Astrocyte (in vitro differentiated cells and primary cell): ENCODE measurements at regions not wholly inside any gene's neighbourhood (a gene's known extent, or its start where the extent isn't known, plus 50 kb on each side); places are given as distances from the start of the nearest gene placed in this dataset.

Experiments
- DNase-seq: peaks from one replicate; pipeline ENCODE4 v3.0.0-alpha.2; 2010; ENCODE audit warnings: low read depth
- FAIRE-seq: peaks from 2 replicates; lab custom pipeline; 2011; peaks lifted over from hg19 to GRCh38; lab: Jason Lieb, UNC
- H2AFZ ChIP-seq: 2 replicates; pipeline ENCODE4 v1.6.0; 2012; ENCODE audit warnings: low read depth, low read length, inconsistent platforms
- H3K27ac ChIP-seq: 2 replicates; pipeline ENCODE4 v1.5.1; 2011; ENCODE audit warnings: low read depth, low read length, inconsistent platforms
- H3K27me3 ChIP-seq: 2 replicates; pipeline ENCODE4 v1.6.0; 2011; ENCODE audit warnings: low read length, inconsistent platforms; ENCODE audit not compliant: insufficient read depth
- H3K36me3 ChIP-seq: 2 replicates; pipeline ENCODE4 v1.5.1; 2011; ENCODE audit warnings: low read length, inconsistent platforms; ENCODE audit not compliant: insufficient read depth
- H3K4me1 ChIP-seq: 2 replicates; pipeline ENCODE4 v1.5.1; 2011; ENCODE audit warnings: low read length, inconsistent platforms; ENCODE audit not compliant: insufficient read depth
- H3K4me2 ChIP-seq: 2 replicates; pipeline ENCODE4 v1.6.0; 2012; ENCODE audit warnings: low read length, inconsistent platforms
- H3K4me3 ChIP-seq: 2 replicates; pipeline ENCODE4 v1.5.1; 2011; ENCODE audit warnings: low read depth, mild to moderate bottlenecking, low read length, inconsistent platforms; ENCODE audit not compliant: insufficient read depth
- H3K79me2 ChIP-seq: 2 replicates; pipeline ENCODE4 v1.6.0; 2012; ENCODE audit warnings: mild to moderate bottlenecking, low read length, inconsistent platforms; ENCODE audit not compliant: insufficient read depth
- H3K9ac ChIP-seq: 2 replicates; pipeline ENCODE4 v1.6.0; 2012; ENCODE audit warnings: mild to moderate bottlenecking, low read length, inconsistent platforms
- H3K9me3 ChIP-seq: 2 replicates; pipeline ENCODE4 v1.5.1; 2012; ENCODE audit warnings: low read depth, mild to moderate bottlenecking, low read length, inconsistent platforms; ENCODE audit not compliant: insufficient read depth
- H4K20me1 ChIP-seq: 2 replicates; pipeline ENCODE4 v1.6.0; 2012; ENCODE audit warnings: low read length, inconsistent platforms; ENCODE audit not compliant: insufficient read depth
- H3K27ac Mint-ChIP-seq: one replicate; pipeline ENCODE4 v1.8.0; 2021; ENCODE audit warnings: mild to moderate bottlenecking, mixed read lengths; ENCODE audit not compliant: unreplicated experiment
- H3K27me3 Mint-ChIP-seq: one replicate; pipeline ENCODE4 v1.8.0; 2021; ENCODE audit warnings: low read depth, mixed read lengths; ENCODE audit not compliant: unreplicated experiment
- H3K36me3 Mint-ChIP-seq: one replicate; pipeline ENCODE4 v1.8.0; 2021; ENCODE audit warnings: low read depth, mixed read lengths; ENCODE audit not compliant: unreplicated experiment
- H3K4me1 Mint-ChIP-seq: one replicate; pipeline ENCODE4 v1.8.0; 2021; ENCODE audit warnings: low read depth, mixed read lengths; ENCODE audit not compliant: unreplicated experiment
- H3K4me3 Mint-ChIP-seq: one replicate; pipeline ENCODE4 v1.8.0; 2021; ENCODE audit warnings: mild to moderate bottlenecking, moderate library complexity, mixed read lengths; ENCODE audit not compliant: unreplicated experiment
- H3K9me3 Mint-ChIP-seq: one replicate; pipeline ENCODE4 v1.8.0; 2021; ENCODE audit warnings: mild to moderate bottlenecking, mixed read lengths; ENCODE audit not compliant: unreplicated experiment
- CTCF ChIP-seq: IDR thresholded peaks from 2 replicates; pipeline ENCODE4 v1.5.1; 2011; ENCODE audit warnings: low read depth, mild to moderate bottlenecking, inconsistent platforms, low read length, moderate library complexity; ENCODE audit not compliant: insufficient read depth
- EZH2 ChIP-seq: IDR thresholded peaks from 2 replicates; pipeline ENCODE4 v1.6.1; 2012; ENCODE audit warnings: mild to moderate bottlenecking, low read length, inconsistent platforms; ENCODE audit not compliant: insufficient read depth

DNA sequence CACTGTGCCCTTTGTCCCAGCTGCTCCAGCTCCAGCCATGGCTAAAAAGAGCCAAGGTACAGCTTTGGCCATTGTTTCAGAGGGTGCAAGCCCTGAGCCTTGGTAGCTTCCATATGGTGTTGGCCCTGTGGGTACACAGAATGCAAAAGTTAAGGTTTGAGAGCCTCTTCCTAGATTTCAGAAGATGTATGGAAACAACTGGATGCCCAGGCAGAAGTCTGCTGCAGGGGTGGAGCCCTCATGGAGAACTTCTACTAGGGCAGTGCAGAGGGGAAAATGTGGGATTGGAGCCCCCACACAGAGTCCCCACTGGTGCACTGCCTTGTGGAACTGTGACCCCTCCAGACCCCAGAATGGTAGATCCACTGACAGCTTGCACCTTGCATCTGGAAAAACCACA, 70.9 kb upstream of the MSX1 start:
- FAIRE-seq (no peak), DNase-seq (no peak)
- no peak overlapping the region for H3K4me2 ChIP-seq
- Mint-ChIP-seq H3K9me3 (peaks cover 27% of the 10 kb centered on the region), H3K27ac (no peak overlapping the region), H3K4me1 (no peaks in the 10 kb centered on the region), H3K4me3 (no peak overlapping the region), H3K36me3 (peaks cover 5% of the 10 kb centered on the region), H3K27me3 (peaks cover 4% of the 10 kb centered on the region)
- H3K9me3 ChIP-seq: peaks cover 11% of the 10 kb centered on the region
- no peaks in the 10 kb centered on the region for H3K79me2 ChIP-seq
- no peaks in the 10 kb centered on the region for H3K36me3 ChIP-seq
- H3K27me3 ChIP-seq: no peaks in the 10 kb centered on the region
- no peak overlapping the region for H3K27ac ChIP-seq
- H3K4me3 ChIP-seq: no peak overlapping the region
- H3K9ac ChIP-seq: no peak overlapping the region
- TF ChIP-seq EZH2 (no peak), CTCF (no peak)
- H2AFZ ChIP-seq: no peak overlapping the region
- peaks cover 7% of the 10 kb centered on the region for H3K4me1 ChIP-seq
- H4K20me1 ChIP-seq: no peaks in the 10 kb centered on the region

DNA sequence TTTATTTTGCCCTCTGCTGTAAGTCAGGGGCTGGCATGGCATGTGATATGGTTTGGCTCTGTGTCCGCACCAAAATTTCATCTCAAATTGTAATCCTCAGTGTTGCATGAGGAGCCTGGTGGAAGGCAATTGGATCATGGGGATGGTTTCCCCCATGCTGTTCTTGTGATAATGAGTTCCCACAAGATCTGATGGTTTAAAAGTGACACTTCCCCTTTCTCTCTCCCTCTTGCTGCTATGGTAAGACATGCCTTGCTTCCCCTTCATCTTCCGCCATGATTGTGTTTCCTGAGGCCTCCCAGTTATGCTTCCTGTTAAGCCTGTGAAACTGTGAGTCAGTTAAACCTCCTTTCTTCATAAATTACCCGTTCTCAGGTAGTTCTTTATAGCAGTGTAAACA, 72.0 kb upstream of the MSX1 start:
- H3K4me1 ChIP-seq: peaks cover 8% of the 10 kb centered on the region
- H3K9ac ChIP-seq: no peak overlapping the region
- no peaks in the 10 kb centered on the region for H3K79me2 ChIP-seq
- H3K4me3 ChIP-seq: no peak overlapping the region
- H3K36me3 ChIP-seq: no peaks in the 10 kb centered on the region
- FAIRE-seq (no peak), DNase-seq (no peak)
- Mint-ChIP-seq H3K27me3 (no peaks in the 10 kb centered on the region), H3K4me1 (peaks cover 4% of the 10 kb centered on the region), H3K36me3 (peaks cover 5% of the 10 kb centered on the region), H3K27ac (no peak overlapping the region), H3K4me3 (no peak overlapping the region), H3K9me3 (peaks cover 26% of the 10 kb centered on the region)
- TF ChIP-seq CTCF: no peak
- TF ChIP-seq EZH2: no peak
- no peak overlapping the region for H2AFZ ChIP-seq
- no peak overlapping the region for H3K4me2 ChIP-seq
- peaks cover 11% of the 10 kb centered on the region for H3K9me3 ChIP-seq
- no peak overlapping the region for H3K27ac ChIP-seq
- H3K27me3 ChIP-seq: no peaks in the 10 kb centered on the region
- H4K20me1 ChIP-seq: no peaks in the 10 kb centered on the region

- no peak overlapping the region for H3K27ac Mint-ChIP-seq
- no peak overlapping the region for H2AFZ ChIP-seq
- peaks cover 19% of the 10 kb centered on the region for H3K4me1 Mint-ChIP-seq
These were observed 75.1 kb upstream of the MSX1 start for GRCh38 chr4:4784379-4784778.

More at GRCh38 chr4:4784379-4784778, 75.1 kb upstream of the MSX1 start:
- Histone ChIP-seq H4K20me1 (no peaks in the 10 kb centered on the region), H3K27me3 (no peaks in the 10 kb centered on the region), H3K79me2 (no peaks in the 10 kb centered on the region), H3K36me3 (no peaks in the 10 kb centered on the region), H3K4me2 (no peak overlapping the region), H3K9me3 (peaks cover 7% of the 10 kb centered on the region), H3K27ac (no peak overlapping the region), H3K4me3 (no peak overlapping the region), H3K4me1 (peaks cover 12% of the 10 kb centered on the region), H3K9ac (no peak overlapping the region)
- FAIRE-seq (no peak), DNase-seq (no peak)
- Mint-ChIP-seq H3K36me3 (peaks cover 5% of the 10 kb centered on the region), H3K4me3 (no peak overlapping the region), H3K9me3 (peaks cover 21% of the 10 kb centered on the region), H3K27me3 (no peaks in the 10 kb centered on the region)
- TF ChIP-seq EZH2 (no peak), CTCF (no peak)
